ENCODE measurements at regions not wholly inside any gene's neighbourhood (a gene's known extent, or its start where the extent isn't known, plus 50 kb on each side); places are given as distances from the start of the nearest gene placed in this dataset.

GRCh38 chr4:138943893-138944292 is 71.7 kb upstream of the NOCT start:
- TF ChIP-seq CTCF (IDR thresholded peaks at IDR 0.05) (no peak), POLR2A (IDR thresholded peaks at IDR 0.05) (no peak)

All from lower leg skin (tissue), 3 donors.